ENCODE measurements at regions not wholly inside any gene's neighbourhood (a gene's known extent, or its start where the extent isn't known, plus 50 kb on each side); places are given as distances from the start of the nearest gene placed in this dataset.

GRCh38 chr10:71045936-71046335, 157.6 kb upstream of the PCBD1 start:
- DNase-seq (ENCODE audit: low spot score), result no peak

- no peak for DNase-seq (ENCODE audit: low spot score)
Measured at GRCh38 chr10:71046747-71047146, 158.4 kb upstream of the PCBD1 start.

- DNase-seq (ENCODE audit: low spot score), result no peak
Measured at GRCh38 chr10:71048971-71049615, 160.7 kb upstream of the PCBD1 start.

GRCh38 chr10:71049994-71050393, 161.6 kb upstream of the PCBD1 start:
- DNase-seq (ENCODE audit: low spot score), result no peak

- peak; percentile 21 for DNase-seq (ENCODE audit: low spot score)
Measured at GRCh38 chr10:71052076-71052660, 160.2 kb upstream of the UNC5B start.

- DNase-seq (ENCODE audit: low spot score), result no peak
Measured at GRCh38 chr10:71052708-71053107, 159.7 kb upstream of the UNC5B start.

- no peak for DNase-seq (ENCODE audit: low spot score)
Measured at GRCh38 chr10:71053169-71053895, 159.0 kb upstream of the UNC5B start.

- no peak for DNase-seq (ENCODE audit: low spot score)
Measured at GRCh38 chr10:71058308-71058707, 154.1 kb upstream of the UNC5B start.

GRCh38 chr10:71059054-71059818, 153.1 kb upstream of the UNC5B start:
- peak; percentile 86 for DNase-seq (ENCODE audit: low spot score)

GRCh38 chr10:71059943-71060342, 152.4 kb upstream of the UNC5B start:
- DNase-seq (ENCODE audit: low spot score), result no peak

- no peak for DNase-seq (ENCODE audit: low spot score)
Measured at GRCh38 chr10:71060476-71061426, 151.6 kb upstream of the UNC5B start.

- no peak for DNase-seq (ENCODE audit: low spot score)
Measured at GRCh38 chr10:71061472-71061871, 150.9 kb upstream of the UNC5B start.

GRCh38 chr10:71062156-71062555, 150.2 kb upstream of the UNC5B start:
- no peak for DNase-seq (ENCODE audit: low spot score)

- DNase-seq (ENCODE audit: low spot score), result no peak
Measured at GRCh38 chr10:71063401-71063800, 149.0 kb upstream of the UNC5B start.

- DNase-seq (ENCODE audit: low spot score), result no peak
Measured at GRCh38 chr10:71064413-71065118, 147.8 kb upstream of the UNC5B start.

GRCh38 chr10:71065659-71066058, 146.7 kb upstream of the UNC5B start:
- DNase-seq (ENCODE audit: low spot score), result no peak

GRCh38 chr10:71066600-71066999, 145.8 kb upstream of the UNC5B start:
- DNase-seq (ENCODE audit: low spot score), result no peak

- no peak for DNase-seq (ENCODE audit: low spot score)
Measured at GRCh38 chr10:71067098-71067740, 145.2 kb upstream of the UNC5B start.

- DNase-seq (ENCODE audit: low spot score), result peak; percentile 83
Measured at GRCh38 chr10:71068861-71069271, 143.5 kb upstream of the UNC5B start.
